CD4-positive, alpha-beta T cell treated with Interleukin-4 for 4 hours (primary cell): ENCODE measurements at regions not wholly inside any gene's neighbourhood (a gene's known extent, or its start where the extent isn't known, plus 50 kb on each side); places are given as distances from the start of the nearest gene placed in this dataset.
"Not testable (repeated sequence)": the region's sequence is repeated elsewhere in the genome, so short reads cannot be mapped to it uniquely, and the experiment has no call there.

Source experiments
- DNase-seq: peaks from one replicate; pipeline ENCODE4 v3.0.0-alpha.2; 2020

DNA sequence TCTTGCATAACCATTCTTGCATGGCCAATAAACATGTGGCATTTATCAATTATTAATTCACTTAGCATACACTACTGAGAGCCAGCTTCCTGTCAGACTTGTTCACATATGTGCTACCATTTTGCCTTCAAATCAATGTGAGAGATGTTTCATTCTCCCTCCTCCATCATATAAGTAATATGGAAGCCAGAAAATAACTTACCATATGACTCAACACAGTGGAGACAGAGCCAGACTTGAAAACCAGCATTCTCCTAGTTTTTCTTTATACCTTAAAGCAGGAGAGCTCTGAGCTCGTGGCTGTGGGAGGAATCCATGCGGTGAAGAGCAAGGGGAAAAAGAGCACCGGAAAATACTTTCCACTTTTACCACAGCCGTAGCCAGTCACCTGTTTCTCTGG lies 215.0 kb upstream of the LRATD1 start:
- DNase-seq = no peak

DNA sequence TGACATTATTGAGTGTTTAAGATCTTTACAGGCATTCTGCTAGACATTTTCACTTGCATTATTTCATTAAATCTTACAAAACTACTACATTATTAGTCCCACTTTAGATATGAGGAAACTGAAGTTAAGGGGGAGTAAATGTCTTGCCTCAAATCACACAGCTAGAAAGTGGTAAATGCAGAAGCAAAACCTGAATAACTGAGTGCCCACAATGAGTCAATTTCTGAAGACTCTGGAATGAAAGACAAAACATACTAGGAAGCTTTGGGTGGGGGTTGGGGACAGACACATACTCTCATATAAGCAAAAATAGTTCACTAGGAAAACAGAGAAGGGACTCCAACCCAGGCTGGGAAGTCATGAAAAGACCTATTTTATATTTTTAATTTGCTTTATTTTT lies 214.4 kb upstream of the LRATD1 start:
- no peak for DNase-seq

DNA sequence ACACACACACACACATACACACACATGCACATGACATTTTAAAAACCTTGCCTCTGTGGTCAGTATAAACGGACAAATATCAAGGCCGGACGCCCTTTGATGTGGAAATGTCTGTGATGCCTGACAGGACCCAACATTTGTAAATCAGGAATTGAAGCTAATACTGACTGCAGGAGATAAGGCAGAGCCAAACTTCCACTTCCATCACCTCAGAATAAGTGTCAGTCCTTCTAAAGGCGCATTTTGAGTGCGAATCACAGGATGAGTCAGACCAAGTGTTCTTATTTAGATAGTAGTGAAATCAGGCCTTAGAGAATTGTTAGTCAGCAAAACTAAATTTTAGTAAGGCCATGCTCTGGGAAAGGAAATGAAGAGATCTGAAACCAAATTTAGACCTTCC lies 211.7 kb upstream of the LRATD1 start:
- no peak for DNase-seq

DNA sequence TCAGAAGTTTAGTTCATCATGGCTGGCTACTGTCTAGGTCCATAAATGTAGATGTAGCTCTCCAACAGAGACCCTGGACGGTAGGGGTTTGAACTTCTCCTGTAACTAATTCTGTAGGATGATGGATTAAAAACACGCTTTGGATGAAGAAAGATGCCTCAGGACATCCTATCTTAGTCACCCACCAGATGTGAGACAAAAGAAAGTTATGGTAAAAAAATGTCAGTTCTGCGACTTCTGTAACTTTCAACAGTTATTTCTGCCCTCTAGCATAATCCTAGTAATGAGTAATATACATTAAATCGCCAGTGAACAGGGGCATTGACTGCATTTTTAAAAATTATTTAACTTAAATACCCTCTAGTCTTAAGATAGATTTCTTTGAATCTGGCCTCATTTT lies 210.1 kb upstream of the LRATD1 start:
- DNase-seq = no peak

DNA sequence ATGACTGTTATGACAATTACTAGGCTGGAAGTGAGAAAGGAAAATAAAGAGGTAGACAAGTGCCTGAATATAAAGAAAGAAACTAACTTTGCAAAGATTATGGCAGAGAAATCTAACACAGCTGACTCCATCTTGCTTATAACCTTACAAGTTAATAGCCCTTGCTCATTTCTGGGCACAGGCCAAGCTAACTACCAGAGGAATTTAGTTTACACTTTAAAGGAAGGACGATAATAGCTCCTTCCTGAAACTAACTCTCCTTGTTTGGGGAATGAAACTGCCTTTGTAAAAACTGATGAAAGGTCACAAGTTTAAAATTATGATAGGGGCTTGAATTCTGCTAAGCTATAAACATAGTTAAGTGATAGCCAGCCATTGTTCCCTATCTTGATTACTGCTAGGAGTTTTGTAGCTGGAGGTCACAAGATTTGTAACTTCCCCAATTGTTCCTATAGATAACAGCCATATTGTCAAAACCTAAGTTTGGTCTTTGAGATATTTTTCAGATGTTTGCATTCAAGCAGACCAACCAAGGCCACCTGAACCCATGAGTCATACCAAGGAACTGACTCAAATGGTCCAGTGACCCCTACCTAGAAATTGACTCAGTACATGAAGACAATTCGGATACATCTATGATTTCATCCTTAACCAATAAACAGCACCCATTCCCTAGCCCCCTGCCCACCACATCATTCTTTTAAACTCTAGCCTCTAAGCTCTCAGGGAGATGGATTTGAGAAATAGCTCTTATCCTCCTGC lies 209.2 kb upstream of the LRATD1 start:
- no peak for DNase-seq

DNA sequence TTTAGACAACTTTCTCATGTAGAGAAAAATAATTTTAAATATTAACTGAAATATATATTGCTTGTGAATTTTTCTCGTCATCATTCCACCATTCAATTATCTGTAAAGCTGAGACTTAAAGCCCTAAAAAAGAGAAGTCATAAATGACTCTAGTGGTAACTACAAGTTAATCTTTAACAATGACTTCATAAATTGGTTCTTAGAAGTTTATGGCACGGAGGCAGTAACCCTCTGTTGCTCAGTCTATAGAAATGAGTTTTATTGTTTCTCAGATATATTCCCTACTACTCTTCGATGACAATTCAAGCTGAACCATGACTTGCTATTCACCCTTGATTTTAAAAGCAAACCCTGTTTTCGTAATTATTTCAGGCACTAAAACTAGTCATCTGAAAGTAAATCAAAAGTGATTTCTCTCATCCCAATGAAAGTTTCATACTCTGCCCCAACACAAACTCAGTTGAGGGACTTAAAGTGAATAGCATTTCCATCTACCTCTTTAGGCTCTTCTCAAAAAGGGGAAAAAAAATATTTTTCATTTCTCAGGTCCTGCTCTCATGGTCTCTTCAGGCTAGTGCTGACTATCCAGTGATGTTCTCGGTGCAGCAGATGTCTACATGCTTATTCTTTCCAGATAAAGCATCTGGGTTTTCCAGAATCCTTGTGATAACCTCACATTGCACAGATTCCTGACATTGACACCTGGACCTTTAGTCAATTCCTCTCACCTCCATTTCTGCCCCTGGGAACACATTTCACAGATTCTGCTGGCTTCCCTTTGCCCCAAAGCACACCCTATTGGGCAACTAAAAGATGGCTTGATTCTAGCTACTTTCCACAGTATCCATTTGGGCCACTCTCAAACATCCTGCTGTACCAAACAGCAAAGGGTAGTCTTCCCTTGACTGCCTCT lies 207.8 kb upstream of the LRATD1 start:
- DNase-seq = no peak

DNA sequence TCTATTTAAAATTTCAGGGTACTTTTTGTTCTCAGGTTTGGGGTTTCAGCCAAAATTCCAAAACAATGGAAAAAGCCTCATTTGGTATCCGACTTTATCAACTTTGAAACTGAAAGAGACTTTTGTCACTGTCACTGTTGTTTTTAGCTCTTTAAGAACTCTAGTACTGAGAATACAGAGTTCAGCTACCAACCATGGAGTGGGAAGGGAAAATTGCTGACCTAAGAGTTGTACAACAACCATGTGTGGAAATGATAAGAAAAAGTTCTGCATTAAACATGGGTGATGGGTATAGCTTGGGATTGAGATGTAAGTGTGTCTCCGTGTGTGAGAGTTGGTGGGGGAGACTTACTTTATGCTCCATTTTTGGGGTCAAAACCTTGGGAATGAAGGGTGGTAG lies 206.6 kb upstream of the LRATD1 start:
- DNase-seq = no peak

DNA sequence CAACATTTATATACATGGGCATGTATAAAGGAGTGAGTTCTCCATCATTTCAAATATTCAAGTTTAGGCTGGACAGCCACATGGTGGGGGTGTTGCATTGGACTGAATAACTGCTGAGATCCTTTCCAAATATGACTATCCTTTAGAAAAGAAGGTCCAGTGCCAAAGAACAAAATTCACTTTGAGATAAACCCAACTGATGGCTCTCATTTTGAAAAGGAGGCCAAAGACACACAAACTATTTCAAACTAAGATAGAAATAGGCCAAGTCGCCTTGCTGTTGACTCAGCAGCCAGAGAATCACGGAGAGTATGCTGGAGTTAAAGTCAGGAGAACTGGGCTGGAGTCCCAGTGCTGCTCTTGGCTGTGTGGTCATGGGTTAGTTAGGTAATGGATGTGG lies 204.5 kb upstream of the LRATD1 start:
- DNase-seq = no peak

DNA sequence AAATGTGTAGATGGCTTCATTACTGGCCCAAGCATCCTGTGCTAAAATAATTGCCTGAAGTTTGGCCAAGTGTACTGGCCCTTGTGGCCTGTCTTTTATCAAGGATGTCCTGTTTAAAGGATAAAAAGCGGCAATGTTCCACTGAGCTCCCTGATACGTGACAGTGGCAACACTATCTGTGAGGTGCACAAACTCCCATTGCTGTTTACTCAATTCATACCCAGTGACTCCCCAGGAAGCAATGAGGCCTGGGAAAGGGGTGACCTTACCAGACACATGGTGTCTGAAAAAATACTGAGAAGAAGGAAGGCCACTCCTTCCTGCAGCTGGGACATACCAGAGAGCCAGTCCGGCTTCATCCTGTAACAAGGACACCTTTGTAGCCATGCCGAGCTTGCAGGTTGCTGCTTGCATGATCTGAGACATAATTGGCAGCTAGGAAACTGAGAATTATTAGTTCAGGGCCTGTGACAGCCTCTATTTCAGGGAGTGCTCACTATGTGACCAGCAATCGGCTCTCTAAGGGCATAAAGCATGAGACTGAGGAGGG lies 198.5 kb upstream of the LRATD1 start:
- DNase-seq = no peak

DNA sequence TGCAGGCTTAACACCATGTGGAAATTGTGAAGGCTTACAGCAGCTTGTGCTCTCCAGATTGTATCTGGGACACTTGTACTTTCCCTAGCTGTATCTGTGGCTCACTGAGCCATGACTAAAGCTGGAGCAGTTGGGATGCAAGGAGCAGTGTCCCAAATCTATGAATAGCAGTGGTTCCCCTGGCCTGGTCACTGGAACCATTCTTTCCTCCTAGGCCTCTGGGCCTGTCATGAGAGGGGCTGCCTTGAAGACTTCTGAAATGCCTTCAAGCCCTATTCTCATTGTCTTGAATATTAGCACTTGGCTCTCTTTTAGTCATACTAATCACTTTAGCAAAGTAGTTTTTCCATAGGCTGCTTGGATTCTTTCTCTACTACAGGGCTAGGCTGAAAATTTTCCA lies 186.8 kb upstream of the LRATD1 start:
- DNase-seq = no peak

DNA sequence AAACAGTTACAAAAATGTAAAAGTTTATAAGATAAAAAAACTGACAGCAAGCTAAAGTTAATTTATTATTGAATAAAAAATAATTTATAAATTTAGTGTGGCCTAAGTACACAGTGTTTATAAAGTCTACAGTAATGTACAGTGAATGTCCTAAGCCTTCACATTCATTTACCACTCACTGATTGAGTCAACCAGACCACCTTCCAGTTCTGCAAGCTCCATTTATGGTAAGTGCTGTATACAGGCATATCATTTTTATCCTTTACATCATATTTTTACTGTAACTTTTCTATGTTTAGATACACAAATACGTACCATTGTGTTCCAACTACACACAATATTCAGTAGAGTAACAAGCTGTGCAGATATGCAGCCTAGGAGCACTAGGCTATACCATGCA lies 184.2 kb upstream of the LRATD1 start:
- no peak for DNase-seq

DNA sequence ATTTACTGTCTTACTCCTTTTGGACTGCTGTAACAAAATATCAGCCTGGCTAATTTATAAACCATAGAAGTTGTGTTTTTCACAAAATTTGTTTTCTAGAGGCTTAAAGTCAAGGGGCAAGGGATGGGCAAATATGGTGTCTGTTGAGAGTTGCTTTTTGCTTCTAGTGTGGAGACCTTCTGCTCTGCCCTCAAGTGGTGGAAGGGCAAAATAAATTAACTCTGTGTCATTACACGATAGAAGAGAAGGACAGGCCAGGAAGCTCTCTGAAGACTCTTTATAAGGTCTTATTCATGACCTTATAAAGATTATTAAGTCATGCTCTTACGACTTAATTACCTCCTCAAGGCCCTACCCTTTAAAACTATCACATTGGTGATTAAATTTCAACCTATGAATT lies 181.2 kb upstream of the LRATD1 start:
- DNase-seq = no peak

DNA sequence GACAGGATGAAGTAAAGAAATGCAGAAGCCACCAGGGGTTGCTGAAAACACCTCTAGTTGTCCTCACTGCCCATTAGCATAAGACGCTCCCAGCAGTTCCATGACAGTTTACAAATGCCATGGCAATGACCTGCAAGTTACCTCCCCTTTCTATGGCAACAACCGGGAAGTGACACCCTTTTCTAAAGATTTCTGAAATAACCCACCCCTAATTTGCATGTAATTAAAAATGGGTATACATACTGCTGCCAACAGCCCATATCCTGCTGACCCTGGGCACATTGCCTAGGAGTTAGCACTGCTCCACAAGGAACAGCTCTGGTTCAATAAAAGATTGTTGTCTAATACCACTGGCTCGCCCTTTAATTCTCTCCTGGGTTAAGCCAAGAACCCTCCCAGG lies 178.3 kb upstream of the LRATD1 start:
- DNase-seq = no peak

DNA sequence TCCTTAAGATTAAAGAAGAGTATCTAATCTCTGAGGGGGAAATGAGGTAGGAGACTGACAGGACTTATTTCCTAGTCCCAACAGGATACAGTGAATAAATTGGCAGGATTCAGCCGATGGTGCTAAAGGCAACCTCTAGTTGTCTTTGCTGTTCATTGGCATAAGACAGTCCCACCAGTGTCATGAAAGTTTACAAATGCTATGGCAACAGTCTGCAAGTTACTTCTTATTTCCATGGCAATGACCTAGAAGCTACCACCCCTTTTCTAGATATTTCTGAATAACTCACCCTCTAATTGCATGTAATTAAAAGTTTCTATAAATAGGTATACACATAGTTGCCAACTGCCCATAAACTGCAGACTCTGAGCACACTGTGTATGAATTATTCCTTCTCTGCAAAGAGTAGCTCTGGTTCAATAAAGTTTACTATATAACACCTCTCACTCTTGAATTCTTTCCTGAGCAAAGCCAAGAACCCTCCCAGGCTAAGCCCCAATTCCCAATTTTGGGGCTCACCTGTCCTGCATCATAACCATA lies 172.7 kb upstream of the LRATD1 start:
- DNase-seq = no peak

DNA sequence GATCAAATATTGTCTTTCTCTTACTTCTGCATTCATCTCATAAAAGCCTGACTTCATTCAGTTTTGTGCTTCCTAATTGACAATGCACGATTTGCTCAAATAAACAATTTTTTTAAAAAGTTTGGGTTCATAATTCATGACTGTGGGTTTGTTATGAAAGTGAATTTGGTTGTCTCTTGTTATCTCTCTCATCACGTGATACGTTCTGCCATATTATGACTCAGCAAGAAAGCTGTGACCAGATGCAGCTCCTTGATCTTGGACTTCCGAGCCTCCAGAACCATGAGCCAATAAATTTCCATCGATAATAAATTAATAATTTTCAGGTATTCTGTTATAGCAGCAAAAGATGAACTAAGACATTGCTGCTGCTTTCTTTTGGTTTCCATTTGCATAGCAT lies 156.5 kb upstream of the LRATD1 start:
- no peak for DNase-seq

DNA sequence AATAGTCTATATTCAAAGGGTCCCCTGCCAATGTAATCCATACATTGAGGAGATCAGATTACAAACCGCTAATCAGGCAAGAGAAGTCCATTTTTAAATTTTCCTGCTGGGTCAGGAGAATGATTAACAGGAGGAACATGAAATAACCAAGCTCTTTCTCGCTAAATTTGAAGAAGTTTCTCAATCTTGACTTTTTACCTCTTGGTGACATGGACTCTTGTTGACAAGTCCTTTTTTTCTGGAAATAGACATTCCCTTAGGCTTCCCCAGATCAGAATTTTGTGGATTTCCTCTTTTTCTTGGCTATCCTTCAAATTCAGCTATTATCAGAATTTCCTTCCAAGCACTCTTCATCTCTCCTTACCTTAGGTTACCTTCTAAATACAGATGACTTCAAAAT lies 153.0 kb upstream of the LRATD1 start:
- DNase-seq = no peak

DNA sequence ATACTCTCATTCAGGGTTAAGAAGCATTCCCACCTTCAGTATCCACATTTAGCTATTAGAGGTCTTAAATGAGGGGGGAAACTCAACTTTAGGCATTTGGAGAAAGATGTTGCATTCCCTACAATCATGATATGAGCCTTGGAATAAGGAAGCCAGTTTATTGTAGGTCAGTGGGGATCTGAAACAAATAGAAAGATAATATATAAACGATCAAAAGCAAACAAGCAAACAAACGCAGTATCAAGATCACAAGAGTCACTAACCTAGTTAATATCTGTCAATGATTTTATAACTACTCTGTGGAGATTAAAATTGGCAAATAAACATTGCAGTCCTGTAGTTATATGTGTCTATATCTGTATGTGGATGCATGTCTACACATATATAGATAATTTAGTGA lies 152.4 kb upstream of the LRATD1 start:
- no peak for DNase-seq

DNA sequence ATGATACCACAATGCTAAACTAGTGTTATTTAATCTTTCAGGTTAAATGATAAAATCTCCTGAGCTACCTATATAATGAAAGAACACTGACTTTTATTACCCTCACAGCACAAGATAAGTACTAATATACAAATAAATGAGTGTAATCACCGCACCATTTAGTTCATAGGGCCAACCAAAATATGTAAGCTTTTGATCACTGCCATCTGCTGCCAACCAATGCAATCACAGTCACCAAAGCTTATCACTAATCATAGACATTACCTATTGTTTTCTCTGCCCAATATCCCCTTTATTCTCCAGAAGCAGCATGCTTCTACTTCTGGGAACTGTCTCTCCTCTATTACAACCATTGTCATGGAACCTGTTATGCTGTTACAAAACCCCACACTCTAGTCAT lies 151.6 kb upstream of the LRATD1 start:
- DNase-seq = no peak

DNA sequence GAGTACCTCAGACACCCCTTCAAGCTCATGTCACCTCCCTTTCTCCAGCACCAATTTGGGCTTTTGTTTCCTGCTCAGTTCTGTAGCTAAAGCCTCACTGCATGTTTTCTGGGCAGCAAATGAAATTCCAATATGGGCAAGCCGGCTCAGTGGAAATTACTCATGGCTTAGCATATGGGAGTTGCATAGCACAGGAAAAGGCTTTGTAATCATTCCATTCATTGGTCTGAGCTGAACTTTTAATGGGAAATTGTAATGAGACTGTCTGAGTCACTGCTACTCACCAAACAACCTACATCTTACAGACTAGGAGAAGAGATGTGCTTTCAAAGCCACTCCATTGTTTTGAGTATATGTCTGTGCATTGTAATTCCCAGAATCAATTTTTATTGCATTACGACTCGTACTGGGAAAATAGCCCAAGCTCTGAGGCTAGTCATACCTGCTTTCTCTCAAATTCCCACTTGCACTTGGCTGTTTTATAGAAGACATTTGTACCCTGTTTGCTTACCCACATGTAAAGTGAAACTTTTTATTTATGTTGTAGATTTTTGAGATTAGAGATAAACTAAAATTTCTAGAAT lies 139.5 kb upstream of the LRATD1 start:
- DNase-seq = no peak

DNA sequence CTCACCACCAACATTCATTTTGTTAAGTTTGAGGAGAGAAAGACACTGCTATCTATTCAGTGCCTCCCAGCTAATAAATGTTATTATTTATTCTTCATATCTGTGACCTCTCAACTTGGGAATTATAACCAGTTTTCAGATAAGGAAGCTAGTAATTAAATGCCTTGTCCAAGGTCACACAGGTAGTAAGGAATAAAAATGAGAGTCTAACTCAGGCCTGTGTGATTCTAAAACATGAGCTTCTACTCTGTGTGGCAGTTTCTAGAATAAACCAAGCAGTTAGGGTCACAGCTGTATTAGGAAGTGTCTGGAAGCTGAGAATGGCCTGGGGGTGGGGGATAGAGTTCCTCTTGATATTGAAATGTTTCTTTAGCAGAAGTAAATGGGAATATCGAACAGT lies 137.8 kb upstream of the LRATD1 start:
- no peak for DNase-seq

DNA sequence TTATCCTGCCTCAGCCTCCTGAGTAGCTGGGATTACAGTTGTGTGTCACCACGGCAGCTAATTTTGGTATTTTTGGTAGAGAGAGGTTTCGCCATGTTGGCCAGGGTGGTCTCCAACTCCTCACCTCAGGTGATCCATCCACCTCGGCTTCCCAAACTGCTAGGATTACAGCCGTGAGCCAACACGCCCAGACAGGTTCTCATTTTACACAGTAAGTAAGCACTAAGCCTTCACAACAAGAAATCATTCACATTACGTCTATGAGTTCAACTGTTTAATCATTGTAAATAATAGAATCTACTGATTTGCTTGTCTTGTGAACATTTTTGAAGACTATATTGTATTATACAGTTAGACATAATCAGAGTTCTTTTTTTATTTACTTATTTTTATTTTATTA lies 131.5 kb upstream of the LRATD1 start:
- no peak for DNase-seq

DNA sequence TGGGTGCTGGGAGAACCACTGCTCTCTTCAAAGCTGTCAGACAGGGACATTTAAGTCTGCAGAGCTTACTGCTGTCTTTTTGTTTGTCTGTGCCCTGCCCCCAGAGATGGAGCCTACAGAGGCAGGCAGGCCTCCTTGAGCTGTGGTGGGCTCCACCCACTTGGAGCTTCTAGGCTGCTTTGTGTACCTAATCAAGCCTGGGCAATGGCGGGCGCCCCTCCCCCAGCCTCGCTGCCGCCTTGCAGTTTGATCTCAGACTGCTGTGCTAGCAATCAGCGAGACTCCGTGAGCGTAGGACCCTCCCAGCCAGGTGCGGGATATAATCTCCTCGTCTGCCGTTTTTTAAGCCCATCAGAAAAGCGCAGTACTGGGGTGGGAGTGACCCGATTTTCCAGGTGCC lies 125.6 kb upstream of the LRATD1 start:
- not testable (repeated sequence) for DNase-seq

DNA sequence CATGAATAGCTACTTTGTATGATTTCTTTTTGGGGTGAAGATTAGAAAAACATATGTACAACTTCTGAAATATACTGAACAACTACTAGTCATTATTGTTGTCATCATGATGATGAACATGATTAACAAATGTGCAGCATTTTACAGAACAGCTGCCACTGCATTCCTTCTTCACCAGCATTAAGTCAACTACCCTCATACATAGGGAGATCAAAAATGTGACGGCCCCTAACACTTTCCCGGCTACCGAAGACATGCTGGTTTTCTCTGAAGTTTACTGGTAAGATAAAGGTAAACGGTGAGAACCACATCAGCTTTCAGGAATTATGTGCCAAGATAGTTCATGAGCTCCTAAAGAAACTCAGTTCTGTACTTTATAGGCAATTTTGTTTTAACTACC lies 121.0 kb upstream of the LRATD1 start:
- DNase-seq = no peak

DNA sequence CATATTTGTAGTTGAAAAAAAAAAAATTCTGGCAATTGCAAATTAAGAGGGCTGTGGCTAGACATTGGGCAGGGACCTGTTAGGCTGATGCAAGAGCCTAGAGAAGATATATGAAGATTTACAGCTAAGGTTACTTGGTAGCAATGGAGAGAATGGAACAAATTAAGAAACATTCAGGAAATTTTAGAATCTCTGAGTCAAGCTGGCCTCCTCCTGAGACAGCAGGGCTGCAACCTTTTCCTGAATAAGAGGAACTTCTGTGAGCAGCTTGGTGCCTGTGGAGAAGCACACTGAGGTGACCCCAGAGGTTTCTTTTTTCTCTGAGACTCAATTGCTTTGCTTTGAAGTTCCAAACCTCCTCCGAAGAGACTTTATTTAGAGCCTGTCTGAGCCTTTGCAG lies 118.6 kb upstream of the LRATD1 start:
- no peak for DNase-seq
